SHP77 (cell line): ENCODE measurements at regions not wholly inside any gene's neighbourhood (a gene's known extent, or its start where the extent isn't known, plus 50 kb on each side); places are given as distances from the start of the nearest gene placed in this dataset.
A peak's percentile ranks its signal among the peaks of the same experiment; 100 is the strongest.
"Not testable (repeated sequence)": the region's sequence is repeated elsewhere in the genome, so short reads cannot be mapped to it uniquely, and the experiment has no call there.

Source experiments
- DNase-seq, 2 experiments: peaks; one replicate each; lab custom pipeline; 2025; lab: John Stamatoyannopoulos, UW

DNA sequence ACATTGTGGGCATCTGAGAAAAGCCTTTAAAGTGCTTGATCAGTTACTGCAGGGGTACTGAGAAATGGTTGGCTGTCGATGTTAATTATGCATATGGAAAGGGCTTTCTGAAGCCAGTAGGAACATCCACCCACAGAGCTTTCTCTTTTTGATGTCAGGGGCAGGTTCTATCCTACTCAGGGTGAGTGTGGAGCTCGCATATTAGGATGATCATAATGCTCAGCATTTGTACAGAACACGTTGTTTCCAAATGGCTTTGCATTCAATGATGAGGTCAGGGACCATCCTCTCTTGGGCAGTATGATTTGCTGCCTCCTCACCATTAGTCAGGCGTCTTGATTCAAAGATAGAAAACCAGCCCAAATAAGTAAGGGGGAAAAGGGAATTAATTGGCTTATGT, 141.9 kb downstream of the HMHB1 start:
- no peak for DNase-seq

DNA sequence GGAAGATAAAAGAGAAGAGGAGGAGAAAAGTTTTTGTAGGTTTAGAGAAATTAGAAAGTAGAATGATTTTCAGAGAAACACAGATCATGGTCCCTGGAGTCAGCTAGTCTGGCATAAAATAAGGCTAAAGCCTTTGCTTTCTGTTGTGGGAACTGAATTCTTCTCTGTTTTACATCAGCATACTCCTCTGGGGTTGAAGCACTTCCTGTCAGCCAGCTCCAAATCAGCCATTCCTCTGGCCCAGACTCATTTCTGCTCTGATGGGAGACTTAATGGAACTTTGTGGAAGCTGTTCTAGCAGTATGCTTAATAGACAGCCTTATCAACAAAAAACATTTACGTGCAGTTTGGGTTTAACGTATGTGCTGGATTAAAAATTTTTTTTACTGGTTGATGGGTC, 143.2 kb downstream of the HMHB1 start:
- no peak for DNase-seq

DNA sequence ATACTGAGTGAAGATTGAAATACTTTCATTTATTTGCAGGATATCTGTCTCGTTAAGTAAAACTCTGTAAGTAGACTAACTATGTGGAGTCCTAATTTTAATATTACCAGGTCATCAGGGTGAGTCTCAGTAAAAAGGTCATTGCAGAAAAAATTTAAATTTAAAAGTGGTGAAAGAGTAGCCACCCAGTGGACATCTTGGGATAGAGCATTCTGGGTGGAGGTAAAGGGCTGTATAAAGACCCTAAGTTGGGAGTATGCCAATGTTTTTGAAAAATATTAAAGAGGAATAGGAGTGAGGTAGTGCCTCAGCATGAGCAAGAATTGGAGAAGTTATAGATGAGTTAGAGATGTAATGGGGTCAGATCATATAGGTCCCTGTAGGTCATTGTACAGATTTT, 145.5 kb downstream of the HMHB1 start:
- DNase-seq = no peak

DNA sequence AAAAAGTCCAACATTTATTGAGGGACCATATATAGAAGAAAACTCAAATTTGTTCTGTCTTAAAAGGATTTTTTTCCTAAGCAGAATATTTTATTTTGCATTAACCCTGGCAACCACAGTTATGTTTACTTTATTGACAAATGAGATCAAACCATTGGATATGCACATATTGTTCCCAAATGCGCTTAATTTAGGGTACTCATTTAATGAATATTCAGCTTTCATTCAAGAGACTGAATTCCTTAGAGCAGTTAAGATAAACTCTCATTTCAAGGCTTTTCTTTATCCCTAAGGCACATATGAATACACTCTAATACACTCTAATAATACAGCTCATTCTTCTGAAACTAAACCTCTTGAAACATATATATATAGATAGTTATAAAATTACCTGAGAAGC, 150.2 kb downstream of the HMHB1 start:
- DNase-seq = no peak

DNA sequence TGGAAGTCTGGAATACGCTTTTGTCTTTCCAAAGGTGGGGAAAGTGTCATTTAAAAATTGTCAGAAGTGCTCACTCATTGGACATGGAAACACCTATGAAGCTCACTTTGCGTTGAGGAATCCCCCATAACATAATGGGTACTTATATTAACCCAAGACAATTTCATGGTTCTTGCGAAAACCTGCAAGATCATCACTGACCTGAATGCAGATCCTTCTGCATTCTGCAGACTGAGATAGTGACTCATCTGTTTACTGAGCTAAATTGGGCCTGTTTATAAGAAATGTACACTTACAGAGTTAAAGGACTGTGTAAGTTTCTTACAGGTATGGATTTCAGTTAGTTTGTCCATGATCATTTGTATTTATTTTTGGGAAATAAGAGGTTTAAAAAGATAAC, 153.0 kb downstream of the HMHB1 start:
- DNase-seq = no peak

DNA sequence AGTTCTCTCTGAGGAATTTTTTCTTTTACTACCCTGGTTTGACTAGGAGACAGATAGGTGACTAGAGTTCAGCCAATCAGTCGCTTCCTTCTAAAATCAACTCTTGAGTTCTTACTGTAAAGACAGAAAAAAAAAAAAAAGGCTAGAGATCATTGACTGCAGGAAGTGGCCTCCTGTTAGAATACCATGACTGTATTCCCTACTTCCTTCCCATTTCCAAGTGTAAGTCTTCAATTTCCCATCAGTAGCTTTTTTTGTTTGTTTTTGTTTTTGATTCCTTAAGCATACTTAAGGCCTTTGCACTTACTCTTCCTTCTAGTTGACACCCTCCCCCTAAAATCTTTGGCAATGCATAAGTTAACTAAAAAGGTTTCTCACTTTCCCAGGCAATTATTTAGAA, 154.3 kb downstream of the HMHB1 start:
- no peak for DNase-seq

DNA sequence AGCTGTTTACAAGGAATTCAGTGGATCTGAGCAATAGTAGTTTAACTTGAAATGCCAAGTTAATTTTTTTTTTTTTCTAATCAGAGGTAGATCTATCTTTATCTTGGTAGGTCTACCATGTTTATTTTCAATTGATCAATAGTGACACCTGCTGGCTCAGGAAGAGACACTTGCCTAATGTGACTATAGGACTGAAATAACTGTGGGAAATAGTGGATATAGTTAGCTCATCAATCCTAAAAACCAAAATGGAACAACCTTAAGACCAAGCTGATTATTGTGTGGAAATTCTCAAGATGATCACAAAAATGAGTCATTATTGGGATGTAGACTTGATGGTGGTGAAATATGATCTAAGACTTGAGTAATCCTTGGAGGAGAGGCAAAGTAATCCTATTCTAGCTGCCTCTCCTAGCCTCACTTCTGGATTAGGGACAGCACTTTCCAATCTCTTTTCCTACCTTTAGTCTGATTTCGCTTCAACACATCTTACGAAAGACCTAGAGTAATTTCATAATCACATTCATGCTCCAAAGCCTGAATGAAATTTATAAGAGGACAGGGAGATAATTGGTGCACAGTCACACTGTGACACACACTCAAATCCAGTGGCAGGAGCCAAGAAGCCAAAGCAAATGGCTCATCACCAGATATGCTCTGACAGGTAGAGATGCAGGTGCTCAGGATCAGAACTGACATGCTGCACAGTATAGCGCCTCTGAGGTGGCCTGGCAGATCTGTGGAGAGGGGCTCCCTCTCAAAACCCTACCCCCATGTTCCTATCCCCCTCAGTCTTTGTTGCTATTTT, 156.3 kb downstream of the HMHB1 start:
- DNase-seq = peak; percentile 50 to 51

DNA sequence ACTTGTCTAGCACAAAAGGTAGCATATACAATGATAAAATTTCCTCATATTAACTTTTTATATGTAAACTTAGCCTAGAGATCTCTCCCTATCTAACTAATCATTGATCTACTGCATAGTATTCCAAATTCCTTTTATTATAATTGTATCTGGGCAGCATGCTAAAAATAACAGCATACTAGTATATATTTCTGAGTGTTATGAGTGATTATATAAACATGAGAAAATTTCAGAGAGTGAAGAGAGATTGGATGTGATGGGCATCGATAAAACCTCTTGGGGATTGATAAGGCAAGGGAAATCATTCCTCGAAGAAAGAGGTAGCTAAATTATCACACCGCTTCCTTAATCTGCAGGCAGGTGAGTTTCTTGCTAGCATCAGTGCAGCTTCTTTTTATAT, 158.2 kb downstream of the HMHB1 start:
- DNase-seq = no peak

DNA sequence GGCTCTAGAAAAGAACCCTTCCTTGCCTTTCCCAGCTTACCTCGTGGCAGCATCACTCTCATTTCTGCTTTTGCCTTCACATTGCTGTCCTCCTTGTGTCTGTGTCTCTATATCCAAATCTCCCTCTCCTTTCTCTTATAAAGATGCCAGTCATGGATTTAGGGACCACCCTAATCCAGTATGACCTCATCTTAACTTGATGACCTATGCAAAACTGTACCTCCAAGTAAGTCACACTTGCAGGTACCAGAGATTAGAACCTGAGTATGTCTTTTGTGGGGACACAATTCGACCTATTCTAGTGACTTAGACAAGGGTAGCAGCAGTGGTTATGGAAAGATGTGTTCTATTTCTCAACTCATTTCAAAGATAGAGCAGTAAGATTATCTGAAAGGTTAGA, 160.1 kb downstream of the HMHB1 start:
- no peak for DNase-seq

DNA sequence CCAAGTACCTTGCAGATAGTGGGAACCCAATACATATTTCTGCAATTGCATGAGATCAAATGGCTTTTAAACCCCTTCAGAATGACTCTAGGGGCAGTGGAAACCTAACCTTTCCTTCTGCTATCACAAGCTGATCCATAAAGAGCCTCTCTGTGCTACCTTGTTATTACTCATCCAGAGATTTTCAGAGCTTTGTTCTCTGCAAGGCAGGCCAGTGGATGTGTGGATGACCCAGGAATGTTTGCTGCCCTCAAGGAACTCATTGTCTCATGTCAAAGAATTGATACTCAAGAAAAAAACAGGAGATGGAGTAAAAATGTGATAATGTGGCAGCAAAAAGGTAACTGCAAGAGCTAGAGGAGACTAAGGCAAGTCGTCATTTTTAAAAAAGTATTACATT, 164.1 kb downstream of the HMHB1 start:
- no peak for DNase-seq

DNA sequence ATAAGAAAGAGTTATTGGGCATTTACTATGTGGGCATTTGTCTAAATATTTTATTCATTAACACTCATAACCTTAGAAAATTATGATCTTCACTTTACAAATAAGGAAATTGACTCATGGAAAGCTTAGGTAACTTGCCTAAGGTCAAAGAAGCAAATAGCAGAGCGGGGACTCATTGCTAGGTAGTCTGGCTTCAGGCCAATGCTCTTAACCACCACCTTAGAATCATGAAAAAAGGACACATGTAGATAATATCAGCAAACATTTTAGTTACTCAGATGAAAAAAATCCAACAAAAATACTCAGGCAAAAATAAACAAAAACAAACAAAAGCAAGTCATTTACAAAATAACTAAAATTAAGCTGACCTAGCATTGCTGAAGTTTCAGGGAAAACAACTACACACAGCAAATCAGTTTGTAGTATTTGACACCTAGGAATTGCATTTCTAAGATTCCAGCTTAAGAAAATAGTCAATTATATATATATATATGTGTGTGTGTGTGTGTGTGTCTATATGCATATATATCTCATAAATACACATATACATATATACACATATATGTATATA, 166.0 kb downstream of the HMHB1 start:
- no peak for DNase-seq

DNA sequence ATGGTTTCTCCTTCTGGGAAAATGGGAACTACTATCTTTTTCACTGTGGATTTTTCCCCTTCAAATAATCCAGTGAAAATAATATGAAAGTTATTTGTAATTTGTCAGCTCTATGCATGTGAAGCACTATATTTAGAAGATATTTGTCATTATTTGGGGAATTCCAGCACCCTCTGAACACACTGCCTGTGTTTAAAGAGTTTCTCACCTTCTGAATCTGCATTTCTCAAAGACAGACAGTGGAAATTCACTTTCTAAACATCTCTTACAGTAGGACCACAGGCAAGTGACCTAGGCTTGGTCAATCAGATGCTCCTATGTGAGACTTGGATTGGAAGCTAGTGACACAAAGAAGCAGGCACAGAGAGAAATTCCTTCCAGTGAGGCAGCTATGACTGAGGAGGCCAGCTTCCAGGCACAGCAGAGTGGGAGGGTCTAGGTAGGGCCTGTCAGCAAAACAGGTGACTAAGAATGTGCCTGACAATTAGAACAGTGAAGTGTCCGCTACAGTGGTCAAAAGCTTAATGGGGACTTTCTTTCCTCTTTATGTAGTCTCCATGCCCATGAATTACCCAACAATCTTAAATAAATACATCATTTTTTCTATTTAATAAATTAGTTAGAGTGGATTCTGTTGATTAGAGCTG, 167.2 kb downstream of the HMHB1 start:
- no peak for DNase-seq

DNA sequence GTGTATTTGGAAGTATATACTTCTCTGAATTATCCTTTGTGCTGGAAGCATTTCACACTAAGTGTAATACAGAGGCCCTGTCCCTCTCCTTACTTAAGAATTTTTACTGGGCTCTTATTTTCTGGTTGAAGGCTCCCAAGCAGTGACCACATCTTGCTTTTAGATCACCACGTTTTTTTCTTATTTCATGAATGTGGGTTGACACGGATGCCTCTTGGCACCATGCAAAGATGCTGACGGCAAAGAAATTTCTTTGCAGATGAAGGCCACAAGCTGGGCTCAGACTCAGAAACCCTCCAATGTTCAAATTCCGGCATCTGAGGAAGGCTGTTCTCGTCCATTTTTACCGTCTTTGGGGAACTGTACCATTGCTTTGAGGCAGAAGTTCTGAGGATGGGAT, 168.5 kb downstream of the HMHB1 start:
- DNase-seq = no peak

DNA sequence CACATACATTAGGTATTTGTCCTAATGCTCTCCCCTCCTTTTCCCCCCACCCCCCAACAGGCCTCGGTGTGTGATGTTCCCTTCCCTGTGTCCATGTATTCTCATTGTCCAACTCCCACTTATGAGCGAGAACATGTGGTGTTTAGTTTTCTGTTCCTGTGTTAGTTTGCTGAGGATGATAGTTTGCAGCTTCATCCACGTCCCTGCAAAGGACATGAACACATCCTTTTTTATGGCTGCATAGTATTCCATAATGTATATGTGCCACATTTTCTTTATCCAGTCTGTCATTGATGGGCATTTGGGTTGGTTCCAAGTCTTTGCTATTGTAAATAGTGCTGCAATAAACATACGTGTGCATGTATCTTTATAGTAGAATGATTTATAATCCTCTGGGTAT, 171.0 kb downstream of the HMHB1 start:
- DNase-seq = not testable (repeated sequence)

DNA sequence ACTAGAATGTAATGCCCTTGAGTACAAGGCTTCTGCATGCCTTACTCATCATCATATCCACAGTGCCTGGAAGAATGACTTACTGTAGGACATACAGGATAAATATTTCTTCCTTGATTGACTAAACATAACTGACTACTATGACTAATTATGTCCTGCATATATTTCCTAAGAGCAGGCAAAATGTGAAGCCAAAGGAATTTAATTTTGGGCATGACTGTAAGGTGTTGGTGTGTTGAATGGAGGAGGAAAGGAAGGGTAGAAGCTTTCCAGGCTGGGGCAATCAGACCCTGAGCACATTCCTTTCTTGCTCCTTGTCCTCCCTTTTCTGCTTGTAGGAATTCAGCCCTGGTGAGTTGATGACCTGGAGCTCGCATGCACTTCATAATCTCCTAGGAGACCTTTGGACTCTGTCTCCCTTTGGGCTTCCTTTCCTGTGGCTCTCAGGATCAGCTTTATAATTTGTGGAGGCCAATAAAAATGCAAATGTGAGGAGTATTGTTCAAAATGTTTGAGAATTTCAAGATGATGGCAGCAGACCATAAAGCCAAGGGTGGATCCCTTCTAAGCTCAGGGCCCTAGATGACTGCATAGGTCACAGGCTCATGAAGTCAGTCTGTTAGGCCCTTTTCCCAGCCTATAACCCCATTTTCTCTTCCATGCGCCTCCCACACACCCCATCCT, 174.0 kb downstream of the HMHB1 start:
- no peak for DNase-seq

DNA sequence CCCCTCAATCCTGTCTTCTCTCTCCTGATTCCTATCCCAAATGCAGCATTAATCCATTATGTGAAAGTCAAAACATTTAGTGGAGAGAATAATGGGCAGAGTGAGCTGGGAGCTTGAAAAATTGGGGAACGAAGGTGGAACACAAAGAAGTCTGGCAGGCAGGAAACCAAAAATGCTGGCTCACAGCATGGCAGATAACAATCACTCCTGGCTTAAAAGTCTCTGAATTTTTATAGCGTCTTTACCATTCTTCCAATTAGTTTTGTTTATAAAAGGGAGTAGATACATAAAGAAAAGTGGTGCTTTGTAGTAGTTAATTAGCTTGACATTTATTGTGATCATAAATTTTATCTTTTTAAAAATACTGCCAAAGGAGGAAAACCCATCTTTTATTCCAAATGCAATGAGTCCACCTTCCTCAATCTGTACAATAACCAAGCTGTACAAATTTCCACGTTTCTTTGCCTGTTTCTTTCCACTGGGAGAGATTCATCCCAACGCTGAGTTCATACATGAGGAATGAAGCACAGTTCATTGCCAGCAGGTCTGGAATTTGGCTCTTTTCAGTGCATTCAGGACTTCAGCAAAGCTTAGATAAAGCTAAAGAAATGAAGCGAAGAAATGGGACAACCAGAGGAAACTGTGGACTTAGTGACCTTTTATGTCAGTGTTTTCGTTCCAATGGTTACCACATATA, 174.7 kb downstream of the HMHB1 start:
- DNase-seq = no peak

DNA sequence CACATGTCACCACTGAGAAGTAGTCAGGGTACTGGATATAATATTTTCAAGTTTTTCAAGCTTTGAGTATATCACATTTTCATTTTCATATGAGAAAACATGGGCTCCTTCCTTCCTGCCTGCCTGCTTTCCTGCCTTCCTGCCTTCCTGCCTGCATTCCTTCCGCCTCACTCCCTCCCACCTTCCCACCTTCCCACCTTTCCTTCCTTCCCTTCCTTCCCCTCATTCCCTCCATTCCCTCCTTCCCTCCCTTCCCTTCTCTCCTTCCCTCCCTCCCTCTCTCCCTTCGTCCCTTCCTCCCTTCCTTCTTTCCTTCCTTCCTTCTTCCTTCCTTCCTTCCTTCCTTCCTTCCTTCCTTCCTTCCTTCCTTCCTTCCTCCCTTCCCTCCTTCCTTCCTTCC, 175.3 kb downstream of the HMHB1 start:
- DNase-seq = no peak

DNA sequence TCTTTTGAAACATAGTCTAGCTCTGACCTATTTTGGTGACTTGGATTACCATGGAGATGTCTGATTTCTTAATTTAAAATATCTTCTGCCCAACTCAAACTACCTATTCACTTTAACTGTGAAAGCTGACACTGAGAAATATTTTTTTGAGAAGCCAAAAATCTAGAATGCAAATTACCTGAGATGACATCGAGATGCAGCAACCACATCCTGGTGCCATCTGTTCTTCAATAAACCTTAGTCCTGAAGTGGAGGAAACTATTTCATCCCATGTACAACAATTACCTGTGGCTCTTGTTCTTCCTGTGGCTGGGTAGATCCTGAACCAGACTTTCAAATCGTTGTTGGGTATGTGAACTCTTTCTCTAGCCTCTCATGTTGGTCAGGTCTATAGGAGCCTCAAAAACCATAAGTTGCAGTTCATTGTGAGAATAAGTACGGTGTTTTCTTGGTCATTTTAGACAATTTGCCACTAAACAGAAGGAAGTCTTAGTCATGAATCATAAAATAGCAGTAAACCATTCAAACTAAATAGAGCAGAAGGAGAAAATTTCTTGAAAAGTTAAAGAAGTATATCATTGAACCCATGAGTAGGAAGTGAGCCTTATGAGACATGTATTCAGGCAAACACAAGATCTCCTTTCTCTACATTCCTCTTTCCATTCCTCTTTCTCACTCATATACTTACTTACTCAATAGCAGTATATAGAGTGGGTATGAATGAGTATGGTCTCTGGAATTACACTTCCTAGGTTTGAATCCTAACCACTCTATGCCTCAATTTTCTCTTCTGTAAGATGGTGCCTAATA, 176.0 kb downstream of the HMHB1 start:
- DNase-seq = no peak

DNA sequence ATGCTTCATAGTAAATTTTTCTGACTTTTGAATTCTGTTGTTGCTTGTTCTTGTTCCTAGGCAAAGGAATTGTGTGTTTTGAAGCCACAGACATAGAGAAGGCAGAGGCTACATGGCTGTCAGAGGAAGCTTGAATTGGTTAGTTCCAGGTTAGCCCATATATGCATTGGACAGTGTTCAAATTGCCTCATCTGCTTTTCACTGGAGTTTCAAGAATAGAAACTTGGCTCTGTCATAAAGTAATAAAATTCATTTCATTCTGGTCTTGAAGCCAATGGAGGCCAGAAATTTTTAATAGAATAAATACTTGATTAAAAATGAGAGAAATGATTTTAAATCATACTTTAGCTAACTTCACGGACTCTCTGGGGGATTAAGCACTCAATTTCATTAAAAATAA, 178.0 kb downstream of the YIPF5 start:
- DNase-seq = no peak

DNA sequence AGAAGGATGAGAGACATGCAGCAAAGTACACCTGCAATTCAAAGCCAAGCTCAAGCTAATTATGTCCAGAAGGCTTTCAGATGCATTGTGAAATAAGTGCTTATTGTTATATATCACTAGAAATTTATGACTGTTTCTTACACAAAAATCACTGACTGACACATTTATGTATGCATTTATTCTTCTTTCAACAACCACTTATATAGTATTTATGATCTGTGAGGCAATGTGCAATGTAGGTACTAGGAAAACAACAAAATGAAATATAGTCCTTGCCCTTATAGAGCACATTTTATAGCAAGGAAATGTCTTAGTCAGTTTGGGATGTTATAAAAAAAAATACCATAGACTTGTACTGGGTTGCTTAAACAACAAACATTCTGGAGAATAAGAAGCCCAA, 167.6 kb downstream of the YIPF5 start:
- DNase-seq = no peak

DNA sequence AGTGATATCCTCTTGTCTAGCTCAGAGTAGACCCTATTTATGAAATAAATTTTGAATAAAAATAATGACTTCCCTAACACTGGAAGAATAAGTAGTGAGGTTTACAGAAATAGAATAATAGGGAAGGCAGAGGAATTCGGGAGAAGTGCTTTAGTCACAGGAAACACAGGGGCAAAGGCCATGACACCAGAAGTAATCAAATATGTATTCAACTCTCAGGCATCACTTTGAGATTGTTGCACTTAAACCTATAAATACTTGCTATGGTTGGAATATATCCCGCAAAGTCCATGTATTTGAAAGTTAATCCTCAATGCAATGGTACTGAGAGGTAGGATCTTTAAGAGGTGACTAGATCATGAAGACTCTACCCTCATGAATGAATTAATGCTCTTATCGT, 166.8 kb downstream of the YIPF5 start:
- DNase-seq = no peak

DNA sequence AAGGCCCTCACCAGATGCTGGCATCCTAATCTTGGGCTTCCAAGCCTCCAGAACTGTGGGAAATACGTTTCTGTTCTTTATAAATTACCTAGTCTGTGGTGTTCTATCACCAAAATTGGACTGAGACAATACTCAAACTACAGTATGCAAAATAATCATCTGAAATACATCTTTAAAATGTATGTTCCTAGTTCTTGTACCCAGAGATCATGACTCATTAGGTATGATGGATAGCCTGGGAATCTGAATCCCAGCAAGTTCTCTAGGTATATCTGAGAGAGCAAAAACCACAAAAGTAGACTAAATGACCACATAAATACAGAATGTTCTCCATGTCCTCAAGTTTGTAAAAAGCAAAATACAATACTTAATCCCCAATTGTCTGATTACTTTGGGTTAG, 166.3 kb downstream of the YIPF5 start:
- no peak for DNase-seq
